Liver (tissue), 3 donors: ENCODE measurements at regions not wholly inside any gene's neighbourhood (a gene's known extent, or its start where the extent isn't known, plus 50 kb on each side); places are given as distances from the start of the nearest gene placed in this dataset.

Experiments
- TAF1 ChIP-seq: conservative IDR thresholded peaks from 2 replicates; pipeline ENCODE4 v1.6.1; 2016; ENCODE audit warnings: antibody characterized with exemption, mild to moderate bottlenecking
- TF ChIP-seq, protein P1 (sequence below): IDR thresholded peaks from 2 replicates; pipeline ENCODE4 v1.6.1; 2016; ENCODE audit warnings: antibody characterized with exemption
- TF ChIP-seq, protein P2 (sequence below): fragments of 150-350 bp; IDR thresholded peaks from 2 replicates; pipeline ENCODE4 v1.5.1; 2017; ENCODE audit warnings: improper control_type of control experiment, low read depth, low read length; ENCODE audit not compliant: missing input control
- TF ChIP-seq, protein P3 (sequence below): IDR thresholded peaks from 2 replicates; pipeline ENCODE4 v1.6.1; 2016; ENCODE audit warnings: antibody characterized with exemption, mild to moderate bottlenecking
- donor health status: healthy.
- donor health status: healthy.

DNA sequence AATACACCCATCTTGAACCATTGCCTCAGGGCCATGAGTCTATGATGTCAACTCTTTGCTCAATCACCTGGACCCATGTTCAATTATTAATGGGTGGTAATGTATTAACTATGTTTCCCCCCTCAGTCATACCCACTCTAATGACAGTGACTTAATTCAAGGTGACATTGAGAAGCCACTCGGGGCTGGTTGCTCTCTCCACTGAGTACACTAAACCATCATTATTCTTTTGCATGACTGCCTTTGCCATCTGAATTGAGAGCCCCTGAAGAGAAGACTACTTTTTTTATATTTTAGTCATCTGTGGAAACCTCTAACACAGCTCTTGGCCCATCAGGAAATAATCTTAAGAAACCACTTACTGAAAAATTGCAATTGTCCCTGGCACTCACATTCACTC is 139.2 kb upstream of the SOX21 start:
- TF ChIP-seq, protein P1, sequence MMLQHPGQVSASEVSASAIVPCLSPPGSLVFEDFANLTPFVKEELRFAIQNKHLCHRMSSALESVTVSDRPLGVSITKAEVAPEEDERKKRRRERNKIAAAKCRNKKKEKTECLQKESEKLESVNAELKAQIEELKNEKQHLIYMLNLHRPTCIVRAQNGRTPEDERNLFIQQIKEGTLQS = no peak
- TF ChIP-seq, protein P2, sequence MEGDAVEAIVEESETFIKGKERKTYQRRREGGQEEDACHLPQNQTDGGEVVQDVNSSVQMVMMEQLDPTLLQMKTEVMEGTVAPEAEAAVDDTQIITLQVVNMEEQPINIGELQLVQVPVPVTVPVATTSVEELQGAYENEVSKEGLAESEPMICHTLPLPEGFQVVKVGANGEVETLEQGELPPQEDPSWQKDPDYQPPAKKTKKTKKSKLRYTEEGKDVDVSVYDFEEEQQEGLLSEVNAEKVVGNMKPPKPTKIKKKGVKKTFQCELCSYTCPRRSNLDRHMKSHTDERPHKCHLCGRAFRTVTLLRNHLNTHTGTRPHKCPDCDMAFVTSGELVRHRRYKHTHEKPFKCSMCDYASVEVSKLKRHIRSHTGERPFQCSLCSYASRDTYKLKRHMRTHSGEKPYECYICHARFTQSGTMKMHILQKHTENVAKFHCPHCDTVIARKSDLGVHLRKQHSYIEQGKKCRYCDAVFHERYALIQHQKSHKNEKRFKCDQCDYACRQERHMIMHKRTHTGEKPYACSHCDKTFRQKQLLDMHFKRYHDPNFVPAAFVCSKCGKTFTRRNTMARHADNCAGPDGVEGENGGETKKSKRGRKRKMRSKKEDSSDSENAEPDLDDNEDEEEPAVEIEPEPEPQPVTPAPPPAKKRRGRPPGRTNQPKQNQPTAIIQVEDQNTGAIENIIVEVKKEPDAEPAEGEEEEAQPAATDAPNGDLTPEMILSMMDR = no peak
- no peak for TF ChIP-seq TAF1
- TF ChIP-seq, protein P3, sequence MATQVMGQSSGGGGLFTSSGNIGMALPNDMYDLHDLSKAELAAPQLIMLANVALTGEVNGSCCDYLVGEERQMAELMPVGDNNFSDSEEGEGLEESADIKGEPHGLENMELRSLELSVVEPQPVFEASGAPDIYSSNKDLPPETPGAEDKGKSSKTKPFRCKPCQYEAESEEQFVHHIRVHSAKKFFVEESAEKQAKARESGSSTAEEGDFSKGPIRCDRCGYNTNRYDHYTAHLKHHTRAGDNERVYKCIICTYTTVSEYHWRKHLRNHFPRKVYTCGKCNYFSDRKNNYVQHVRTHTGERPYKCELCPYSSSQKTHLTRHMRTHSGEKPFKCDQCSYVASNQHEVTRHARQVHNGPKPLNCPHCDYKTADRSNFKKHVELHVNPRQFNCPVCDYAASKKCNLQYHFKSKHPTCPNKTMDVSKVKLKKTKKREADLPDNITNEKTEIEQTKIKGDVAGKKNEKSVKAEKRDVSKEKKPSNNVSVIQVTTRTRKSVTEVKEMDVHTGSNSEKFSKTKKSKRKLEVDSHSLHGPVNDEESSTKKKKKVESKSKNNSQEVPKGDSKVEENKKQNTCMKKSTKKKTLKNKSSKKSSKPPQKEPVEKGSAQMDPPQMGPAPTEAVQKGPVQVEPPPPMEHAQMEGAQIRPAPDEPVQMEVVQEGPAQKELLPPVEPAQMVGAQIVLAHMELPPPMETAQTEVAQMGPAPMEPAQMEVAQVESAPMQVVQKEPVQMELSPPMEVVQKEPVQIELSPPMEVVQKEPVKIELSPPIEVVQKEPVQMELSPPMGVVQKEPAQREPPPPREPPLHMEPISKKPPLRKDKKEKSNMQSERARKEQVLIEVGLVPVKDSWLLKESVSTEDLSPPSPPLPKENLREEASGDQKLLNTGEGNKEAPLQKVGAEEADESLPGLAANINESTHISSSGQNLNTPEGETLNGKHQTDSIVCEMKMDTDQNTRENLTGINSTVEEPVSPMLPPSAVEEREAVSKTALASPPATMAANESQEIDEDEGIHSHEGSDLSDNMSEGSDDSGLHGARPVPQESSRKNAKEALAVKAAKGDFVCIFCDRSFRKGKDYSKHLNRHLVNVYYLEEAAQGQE = no peak
